Psoas muscle (tissue), 7 donors: ENCODE measurements at regions not wholly inside any gene's neighbourhood (a gene's known extent, or its start where the extent isn't known, plus 50 kb on each side); places are given as distances from the start of the nearest gene placed in this dataset.

Experiments used
- ATAC-seq, 4 donors: fragments of 200-7000 bp; cut with Tn5 transposase; one replicate each; pipeline ENCODE4 v1.9.1; 2020; ENCODE audit warnings: moderate library complexity in 3 of 4, mild to moderate bottlenecking in 2 of 4
- DNase-seq, 2 donors: peaks; one replicate each; pipeline ENCODE4 v3.0.0-alpha.2; 2020
- H3K27ac ChIP-seq: fragments of 200-600 bp; one replicate; pipeline ENCODE4 v1.8.0; 2022
- H3K27me3 ChIP-seq, 3 donors: fragments of 200-600 bp in 1 of 3; one replicate each; pipeline versions ENCODE4 v1.6.1 to v1.8.0; 2013 to 2022; ENCODE audit warnings: low read length in 2 of 3, mild to moderate bottlenecking in 2 of 3, moderate library complexity in 1 of 3; ENCODE audit not compliant: insufficient read depth in 3 of 3
- H3K36me3 ChIP-seq, 2 donors: fragments of 200-600 bp in 1 of 2; one replicate each; pipeline versions ENCODE4 v1.6.1 to v1.8.0; 2013 to 2022; ENCODE audit warnings: low read depth in 1 of 2, mild to moderate bottlenecking in 1 of 2, moderate library complexity in 1 of 2; ENCODE audit not compliant: insufficient read depth in 1 of 2
- H3K4me1 ChIP-seq: fragments of 200-600 bp; one replicate; pipeline ENCODE4 v1.8.0; 2022
- H3K4me3 ChIP-seq: fragments of 200-600 bp; one replicate; pipeline ENCODE4 v1.8.0; 2022; ENCODE audit warnings: mild to moderate bottlenecking
- H3K9me3 ChIP-seq: fragments of 200-600 bp; one replicate; pipeline ENCODE4 v1.8.0; 2022
- WGBS, 3 donors: extraction: QIAGEN DNeasy Blood & Tissue Kit; methylation state at CpG; one replicate each; pipeline versions ENCODE4 v1.1.6 to v1.1.7; 2013; 5-methylcytosine and 5-hydroxymethylcytosine counted together
- intact Hi-C, 2 donors: fragments of 100-400 bp; cut with DNase I; formaldehyde crosslinking; loops; one replicate each; pipeline versions ENCODE4 v1.11.0 to v1.14.2; 2022
- TF ChIP-seq, protein P1 (sequence below): fragments of 200-600 bp; IDR thresholded peaks from one replicate; pipeline ENCODE4 v1.8.0; 2022; ENCODE audit warnings: antibody characterized with exemption
- donor health status: healthy with polysubstance abuse.
- donor health status: DM: no; HTN: no; CAD: no; lungs with moderate emphysema.
- donor health status: Bipolar disorder and iron deficiency.
- donor health status: healthy.
- donor health status: DM: yes; HTN: yes; CAD: no.
- donor health status: DM: no; HTN: no; CAD: no.
- donor health status: DM: yes; HTN: yes; CAD: no.

GRCh38 chr3:18758047-18758704 lies 333.0 kb upstream of the SATB1 start:
- Histone ChIP-seq H3K27ac (no peak overlapping the region), H3K4me3 (no peak overlapping the region), H3K4me1 (no peaks in the 10 kb centered on the region), H3K9me3 (no peaks in the 10 kb centered on the region), H3K27me3 (no peaks in the 10 kb centered on the region), H3K36me3 (no peaks in the 10 kb centered on the region)
- intact Hi-C loops = no loop called here
- 47 to 49% (median 48%) methylated on average over 4 of the region's 4 CpGs for WGBS, 3 donors
- no peak for DNase-seq
- TF ChIP-seq, protein P1, sequence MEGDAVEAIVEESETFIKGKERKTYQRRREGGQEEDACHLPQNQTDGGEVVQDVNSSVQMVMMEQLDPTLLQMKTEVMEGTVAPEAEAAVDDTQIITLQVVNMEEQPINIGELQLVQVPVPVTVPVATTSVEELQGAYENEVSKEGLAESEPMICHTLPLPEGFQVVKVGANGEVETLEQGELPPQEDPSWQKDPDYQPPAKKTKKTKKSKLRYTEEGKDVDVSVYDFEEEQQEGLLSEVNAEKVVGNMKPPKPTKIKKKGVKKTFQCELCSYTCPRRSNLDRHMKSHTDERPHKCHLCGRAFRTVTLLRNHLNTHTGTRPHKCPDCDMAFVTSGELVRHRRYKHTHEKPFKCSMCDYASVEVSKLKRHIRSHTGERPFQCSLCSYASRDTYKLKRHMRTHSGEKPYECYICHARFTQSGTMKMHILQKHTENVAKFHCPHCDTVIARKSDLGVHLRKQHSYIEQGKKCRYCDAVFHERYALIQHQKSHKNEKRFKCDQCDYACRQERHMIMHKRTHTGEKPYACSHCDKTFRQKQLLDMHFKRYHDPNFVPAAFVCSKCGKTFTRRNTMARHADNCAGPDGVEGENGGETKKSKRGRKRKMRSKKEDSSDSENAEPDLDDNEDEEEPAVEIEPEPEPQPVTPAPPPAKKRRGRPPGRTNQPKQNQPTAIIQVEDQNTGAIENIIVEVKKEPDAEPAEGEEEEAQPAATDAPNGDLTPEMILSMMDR = peak; percentile 33
- ATAC-seq = no peak

GRCh38 chr3:18757476-18757875 lies 332.3 kb upstream of the SATB1 start:
- Histone ChIP-seq H3K4me1 (no peaks in the 10 kb centered on the region), H3K4me3 (no peak overlapping the region), H3K27me3 (no peaks in the 10 kb centered on the region), H3K36me3 (no peaks in the 10 kb centered on the region), H3K9me3 (no peaks in the 10 kb centered on the region), H3K27ac (no peak overlapping the region)
- WGBS, 3 donors = 92 to 95% (median 94%) methylated on average over 3 of the region's 3 CpGs
- TF ChIP-seq, protein P1 = no peak
- ATAC-seq (no peak), DNase-seq (no peak)
- intact Hi-C loops = no loop called here

DNA sequence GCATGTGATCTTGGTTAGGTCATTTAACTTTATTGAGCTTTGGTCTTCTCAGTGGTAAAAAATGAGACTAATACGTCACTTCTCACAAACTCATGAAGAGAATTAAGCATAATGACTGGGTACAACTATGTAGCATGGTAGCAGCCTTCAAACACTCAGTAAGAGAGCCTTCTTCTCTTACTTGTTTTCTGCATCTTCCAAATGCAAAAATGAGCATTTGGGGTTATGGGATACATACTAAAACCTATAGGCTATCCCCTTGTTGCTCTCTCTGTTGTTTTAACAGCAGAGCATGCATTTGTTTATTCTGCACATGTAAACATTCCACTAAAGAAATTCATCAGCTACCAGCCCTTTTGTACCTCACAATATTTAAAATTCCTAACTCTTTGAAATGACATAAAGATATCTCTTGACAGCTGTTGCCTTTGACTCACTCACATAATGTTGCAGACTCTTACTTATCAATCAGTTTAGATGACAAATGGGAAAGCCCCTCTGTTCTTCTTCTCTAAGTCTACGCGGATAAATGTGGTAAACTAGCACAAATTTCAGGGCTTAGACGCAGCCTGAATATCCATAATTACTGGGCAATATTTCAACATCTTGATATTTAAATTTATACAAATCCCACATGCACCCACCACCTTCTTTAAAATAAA lies 327.3 kb upstream of the SATB1 start:
- Histone ChIP-seq H3K9me3 (no peaks in the 10 kb centered on the region), H3K4me3 (no peak overlapping the region), H3K36me3 (no peaks in the 10 kb centered on the region), H3K27ac (no peak overlapping the region), H3K4me1 (no peaks in the 10 kb centered on the region), H3K27me3 (no peaks in the 10 kb centered on the region)
- ATAC-seq (no peak), DNase-seq (no peak)
- TF ChIP-seq, protein P1 = no peak
- intact Hi-C loops = no loop called here
- 83 to 89% (median 85%) methylated on average over 4 of the region's 4 CpGs for WGBS, 3 donors

DNA sequence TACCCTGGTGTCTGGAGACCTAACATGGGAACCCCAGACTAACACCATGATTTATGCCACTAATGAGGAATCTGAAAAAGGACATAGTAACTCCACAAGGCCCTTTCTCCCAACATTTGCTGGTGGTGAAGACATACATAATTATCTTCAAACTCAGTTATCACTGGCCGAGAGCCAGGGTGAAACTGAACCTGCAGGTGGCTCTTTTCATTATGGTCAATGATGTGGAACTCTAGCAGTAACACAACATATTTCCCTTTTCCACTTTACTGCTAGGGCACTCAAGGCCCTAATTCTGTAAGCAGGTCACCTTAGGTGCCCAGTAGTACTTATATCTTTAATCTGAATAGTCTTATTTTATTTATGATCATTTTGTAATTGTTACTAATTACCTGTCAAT lies 326.4 kb upstream of the SATB1 start:
- 65 to 73% (median 68%) methylated on average over 1 of the region's 1 CpG for WGBS, 3 donors
- TF ChIP-seq, protein P1 = no peak
- H3K27me3 ChIP-seq = no peaks in the 10 kb centered on the region
- ATAC-seq (no peak), DNase-seq (no peak)
- no peaks in the 10 kb centered on the region for H3K9me3 ChIP-seq
- no peak overlapping the region for H3K27ac ChIP-seq
- no peaks in the 10 kb centered on the region for H3K36me3 ChIP-seq
- H3K4me1 ChIP-seq = no peaks in the 10 kb centered on the region
- no peak overlapping the region for H3K4me3 ChIP-seq
- intact Hi-C loops = no loop called here
